Fibroblast of upper back skin (primary cell): ENCODE measurements at regions not wholly inside any gene's neighbourhood (a gene's known extent, or its start where the extent isn't known, plus 50 kb on each side); places are given as distances from the start of the nearest gene placed in this dataset.

Source experiments
- DNase-seq: peaks from one replicate; pipeline ENCODE4 v3.0.0-alpha.2; 2013

DNA sequence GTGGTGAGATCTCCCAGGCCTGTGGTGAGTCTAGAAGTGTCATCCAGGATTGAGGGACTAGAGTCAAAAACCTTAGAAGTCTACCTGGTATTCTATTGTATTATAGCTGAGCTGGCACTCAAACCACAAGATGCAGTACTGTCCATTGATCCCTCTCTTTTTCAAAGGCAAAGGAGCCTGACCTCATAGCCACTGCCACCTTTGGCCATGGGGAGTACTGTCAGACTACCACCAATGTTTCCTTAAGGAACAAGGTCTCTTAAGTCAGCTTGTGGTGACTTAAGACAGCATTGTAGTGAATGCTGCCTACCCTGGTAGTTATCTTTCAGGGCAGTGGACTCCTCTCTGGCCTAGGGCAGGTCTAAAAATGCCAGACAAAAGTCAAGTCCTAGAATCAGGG is 878.0 kb upstream of the MDGA2 start:
- DNase-seq, result no peak

GRCh38 chr14:48546996-48547395 is 871.6 kb upstream of the MDGA2 start:
- DNase-seq, result no peak

DNA sequence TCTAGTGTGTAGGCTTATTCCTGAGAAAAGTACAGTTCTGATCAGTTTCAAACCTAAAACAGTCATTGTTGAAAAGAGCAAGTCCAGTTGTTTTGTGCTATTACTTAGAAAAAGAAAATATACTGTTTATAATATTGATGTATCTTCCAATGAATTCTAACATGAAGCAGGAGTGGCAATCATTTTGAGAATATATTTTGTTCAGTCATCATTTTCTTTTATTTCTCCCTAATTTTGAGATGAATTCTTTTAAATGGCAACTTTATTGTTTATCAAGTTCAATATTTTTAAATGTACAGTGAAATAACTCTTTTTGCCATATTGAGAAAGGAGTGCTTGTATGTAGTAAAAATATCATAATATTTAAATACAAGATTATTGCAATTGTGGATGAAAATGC is 862.2 kb upstream of the MDGA2 start:
- DNase-seq, result no peak

DNA sequence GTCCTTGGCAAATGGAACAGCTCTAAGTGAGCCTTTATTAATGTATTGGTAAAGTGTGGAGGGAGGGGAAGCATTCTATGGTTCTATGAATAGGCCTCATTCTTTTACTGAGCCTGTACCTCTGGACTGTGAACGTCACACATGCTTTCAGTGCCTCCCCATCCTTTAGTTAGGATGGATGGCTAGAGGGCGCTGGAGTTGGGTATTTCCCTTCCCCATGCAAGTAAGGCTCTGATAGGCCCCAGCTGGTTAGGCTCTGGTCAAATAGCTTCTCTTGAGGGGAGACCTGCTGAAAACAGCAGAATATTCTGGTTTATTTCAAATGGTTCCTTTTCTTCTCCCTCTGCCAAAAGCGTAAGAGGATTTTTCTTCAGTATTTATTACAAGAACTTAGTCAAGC is 860.9 kb upstream of the MDGA2 start:
- no peak for DNase-seq

DNA sequence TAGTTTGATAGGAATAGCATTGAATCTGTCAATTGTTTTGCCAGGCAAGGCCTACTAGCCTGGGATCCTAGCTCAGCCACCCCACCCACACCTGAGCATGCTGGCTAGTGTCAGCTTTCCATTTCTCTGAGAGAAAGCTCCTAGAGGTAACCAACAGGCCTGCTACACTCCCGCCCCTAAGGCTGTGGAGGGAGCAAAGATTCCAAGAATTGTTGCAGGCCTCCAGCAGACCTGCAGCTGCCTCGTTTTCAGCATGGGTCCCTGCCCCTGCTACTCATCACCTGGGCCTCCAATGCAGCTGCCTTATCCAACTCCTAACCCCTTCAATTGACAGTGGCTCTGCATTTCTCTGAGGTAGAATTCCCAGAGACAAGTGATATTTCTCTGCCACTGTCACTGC is 852.4 kb upstream of the MDGA2 start:
- DNase-seq, result no peak

DNA sequence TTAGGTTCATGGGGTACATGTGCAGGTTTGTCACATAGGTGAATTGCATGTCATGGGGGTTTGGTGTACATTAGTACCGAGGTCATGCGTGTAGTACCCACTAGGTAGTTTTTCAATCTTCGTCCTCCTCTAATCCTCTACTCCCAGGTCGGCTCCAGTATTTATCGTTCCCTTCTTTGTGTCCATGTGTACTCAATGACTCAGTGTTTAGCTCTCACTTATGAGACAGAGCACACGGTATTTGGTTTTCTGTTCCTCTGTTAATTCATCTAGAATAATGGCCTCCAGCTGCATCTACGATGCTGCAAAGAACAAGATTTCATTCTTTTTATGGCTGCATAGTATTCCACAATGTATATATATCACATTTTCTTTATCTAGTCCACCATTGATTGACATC is 850.9 kb upstream of the MDGA2 start:
- no peak for DNase-seq

DNA sequence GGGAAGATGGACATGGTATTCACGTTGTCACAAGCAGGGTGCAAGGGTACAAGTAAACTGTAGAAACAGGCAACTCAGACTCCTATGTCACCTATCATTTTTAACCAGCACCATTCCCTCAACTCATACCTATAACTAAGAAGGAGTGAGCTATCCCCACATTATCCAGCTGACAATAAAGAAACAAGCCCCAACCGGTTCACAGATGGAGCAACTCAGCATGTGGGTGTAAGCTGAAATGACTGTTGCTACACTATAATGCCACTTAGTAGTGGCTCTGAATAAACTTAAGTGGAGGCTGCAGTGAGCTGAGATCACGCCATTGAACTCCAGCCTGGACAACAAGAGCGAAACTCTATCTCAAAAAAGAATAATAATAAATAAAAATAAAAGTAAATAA is 829.5 kb upstream of the MDGA2 start:
- DNase-seq, result no peak

DNA sequence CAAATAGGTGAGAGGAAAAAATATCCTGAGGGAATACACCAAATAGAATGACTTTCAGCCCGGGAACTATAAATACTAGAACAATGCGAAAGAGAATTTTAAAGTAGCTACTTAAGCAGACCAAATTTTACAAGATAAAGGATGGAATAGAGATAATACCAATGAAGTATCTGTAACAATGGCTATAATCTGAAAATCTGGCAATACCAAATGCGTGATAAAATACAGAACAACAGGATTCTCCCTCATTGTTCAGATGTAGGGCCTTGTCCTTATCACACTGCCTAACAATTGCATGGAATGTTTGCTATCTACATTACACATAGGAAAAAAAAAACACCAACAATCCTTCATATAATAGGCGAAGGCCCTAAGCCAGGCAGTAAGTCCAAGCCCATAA is 815.4 kb upstream of the MDGA2 start:
- no peak for DNase-seq

GRCh38 chr14:48473944-48474343 is 798.5 kb upstream of the MDGA2 start:
- DNase-seq, result no peak

- no peak for DNase-seq
Observed at GRCh38 chr14:48456051-48456450, 780.6 kb upstream of the MDGA2 start.

GRCh38 chr14:48454887-48455286 is 779.5 kb upstream of the MDGA2 start:
- DNase-seq, result no peak

DNA sequence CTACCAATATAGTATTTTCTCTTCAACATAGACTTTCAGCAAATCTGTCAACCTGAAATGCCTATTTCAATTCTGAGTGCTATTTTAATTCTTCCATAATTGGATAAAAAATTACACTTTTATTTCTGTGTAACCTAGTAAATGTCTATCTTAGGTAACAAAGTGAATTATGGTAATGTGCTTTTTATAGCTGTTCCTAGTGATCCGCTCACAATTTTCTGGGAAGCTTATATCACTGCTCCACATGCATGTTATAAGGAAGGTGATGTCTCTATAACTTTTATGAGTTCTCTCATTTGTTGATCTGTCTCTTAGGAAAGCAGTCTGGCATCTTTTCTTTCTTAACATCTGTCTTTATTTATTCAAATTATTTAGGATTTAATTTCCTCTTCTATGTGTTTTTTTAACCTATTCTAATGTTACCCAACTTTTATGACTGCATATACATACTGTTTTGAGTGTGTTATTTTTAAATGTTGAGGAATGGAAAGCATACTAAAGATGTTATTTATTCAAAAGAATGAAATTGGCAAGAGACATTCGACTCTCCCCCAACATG is 777.1 kb upstream of the MDGA2 start:
- DNase-seq, result no peak

DNA sequence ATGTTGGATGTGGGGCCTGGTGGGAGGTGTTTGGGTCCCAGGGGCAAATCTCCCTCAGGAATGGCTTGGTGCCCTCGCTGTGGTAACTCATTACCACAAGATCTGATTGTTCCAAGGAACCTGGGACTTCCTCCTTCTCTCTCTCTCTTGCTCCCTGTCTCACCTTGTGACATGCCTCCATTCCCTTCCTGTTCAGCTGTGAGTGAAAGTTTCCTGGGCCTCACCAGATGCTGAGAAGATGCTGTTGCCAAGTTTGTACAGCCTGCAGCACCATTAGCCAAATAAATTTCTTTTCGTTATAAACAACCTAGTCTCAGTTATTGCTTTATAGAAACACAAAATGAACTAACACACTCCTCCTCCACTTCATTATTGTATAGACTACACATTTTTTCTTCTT is 759.8 kb upstream of the MDGA2 start:
- no peak for DNase-seq

- DNase-seq, result no peak
Observed at GRCh38 chr14:48430805-48431204, 755.4 kb upstream of the MDGA2 start.

GRCh38 chr14:48429512-48429911 is 754.1 kb upstream of the MDGA2 start:
- DNase-seq, result no peak

DNA sequence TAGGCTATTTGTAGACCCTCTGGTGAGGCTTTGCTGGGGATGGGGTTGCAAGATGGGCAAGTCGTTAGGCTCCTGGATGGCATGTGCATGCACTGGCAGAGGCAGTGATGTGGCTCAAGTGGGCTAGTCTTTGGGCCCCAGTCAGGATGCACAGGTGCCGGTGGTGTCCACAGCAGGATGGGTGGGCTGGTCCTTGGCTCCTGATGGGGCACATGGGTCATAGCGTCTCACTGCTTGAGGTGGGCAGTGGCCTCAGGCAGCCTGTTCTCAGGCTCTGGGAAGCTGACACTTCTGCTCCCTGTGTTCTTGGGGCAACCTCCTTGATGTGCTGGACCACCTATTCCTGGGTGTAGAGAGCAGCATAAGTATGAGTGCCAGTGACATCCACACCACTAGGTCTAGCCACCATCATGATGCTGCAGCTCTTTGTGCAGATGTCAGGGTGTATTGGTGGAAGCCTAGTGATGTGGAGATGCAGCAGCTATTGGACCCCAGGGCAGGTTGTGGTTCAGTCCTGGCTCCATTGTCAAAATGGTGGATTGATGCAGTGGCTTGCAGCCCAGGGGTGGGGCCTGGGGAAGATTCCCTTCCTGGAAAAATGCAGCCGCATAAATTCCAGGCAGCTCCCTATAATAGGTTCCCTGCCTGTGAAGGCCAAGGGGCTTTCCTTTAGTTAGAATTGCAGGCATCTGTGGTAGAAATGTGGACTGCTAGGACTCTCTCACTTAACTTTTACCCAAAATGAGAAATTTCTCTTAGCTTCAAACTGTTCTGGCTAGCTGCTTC is 742.5 kb upstream of the MDGA2 start:
- no peak for DNase-seq

GRCh38 chr14:48401321-48401720 is 725.9 kb upstream of the MDGA2 start:
- no peak for DNase-seq

DNA sequence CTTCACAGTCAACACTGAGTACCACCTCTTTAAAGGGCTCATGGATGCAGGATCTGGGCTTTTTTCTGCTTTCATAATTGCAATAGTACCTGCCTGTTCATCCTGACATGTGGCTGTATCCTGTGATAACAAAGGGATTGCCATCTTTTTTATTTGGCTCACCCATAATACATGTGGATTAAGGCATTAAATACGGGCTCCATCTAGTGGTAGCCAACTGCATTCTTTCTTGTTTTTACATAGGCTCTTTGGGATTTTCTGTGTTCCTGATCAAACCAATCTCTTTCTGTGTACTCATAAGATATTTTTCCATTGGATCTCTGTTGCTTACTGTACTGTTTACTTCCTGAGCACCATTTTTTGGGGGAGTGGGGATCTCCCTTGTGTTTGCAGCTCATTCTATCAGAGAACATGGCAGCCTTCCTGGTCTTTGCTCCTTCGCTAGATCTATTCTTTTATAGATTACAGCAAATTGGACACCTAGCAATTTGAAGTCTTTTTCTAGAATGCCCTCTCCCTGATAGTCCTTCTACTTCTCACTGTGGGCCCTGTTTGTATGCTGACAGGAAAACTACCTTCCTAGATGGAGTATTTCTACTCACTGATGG is 723.4 kb upstream of the MDGA2 start:
- DNase-seq, result peak; percentile 6

GRCh38 chr14:48391661-48392060 is 716.3 kb upstream of the MDGA2 start:
- no peak for DNase-seq

GRCh38 chr14:48390346-48390745 is 714.9 kb upstream of the MDGA2 start:
- DNase-seq, result no peak

DNA sequence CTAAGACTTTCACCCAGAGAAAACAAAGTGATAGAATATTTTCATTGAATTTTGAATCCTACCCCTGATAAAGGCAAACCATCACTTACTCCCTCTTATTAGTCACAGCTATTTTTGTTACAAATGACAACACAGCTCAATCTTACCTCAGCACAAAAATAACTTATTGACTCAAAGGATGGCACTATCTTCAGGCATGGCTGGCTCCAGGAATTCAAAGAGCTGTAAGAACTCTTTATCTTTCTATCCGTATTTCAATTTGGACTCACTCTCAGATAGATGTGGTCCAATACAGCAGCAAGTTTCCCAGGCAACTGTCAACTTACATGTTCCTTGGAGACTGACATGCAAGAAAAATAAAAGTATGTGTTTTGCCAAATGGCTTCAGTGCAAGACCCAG is 709.4 kb upstream of the MDGA2 start:
- DNase-seq, result no peak

DNA sequence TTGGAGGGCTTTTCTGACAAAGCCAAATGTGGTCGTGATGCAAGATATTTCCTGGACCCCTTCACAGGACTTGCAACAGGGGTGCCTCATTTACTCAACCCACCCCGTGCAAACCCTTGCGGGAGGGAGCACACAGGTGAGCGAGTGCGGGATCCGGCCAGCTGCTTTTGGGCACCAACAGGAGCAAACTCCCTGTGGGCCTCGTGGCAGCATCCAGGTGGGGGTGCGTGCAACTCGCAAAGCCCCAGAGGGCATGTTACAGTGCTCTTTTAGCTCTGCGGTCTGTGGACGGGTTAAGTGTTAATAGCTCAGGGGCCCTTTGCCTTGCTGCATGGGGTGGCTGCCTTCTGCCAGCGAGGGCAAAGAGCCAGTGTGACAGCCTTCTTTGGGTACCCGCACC is 707.6 kb upstream of the MDGA2 start:
- DNase-seq, result no peak

DNA sequence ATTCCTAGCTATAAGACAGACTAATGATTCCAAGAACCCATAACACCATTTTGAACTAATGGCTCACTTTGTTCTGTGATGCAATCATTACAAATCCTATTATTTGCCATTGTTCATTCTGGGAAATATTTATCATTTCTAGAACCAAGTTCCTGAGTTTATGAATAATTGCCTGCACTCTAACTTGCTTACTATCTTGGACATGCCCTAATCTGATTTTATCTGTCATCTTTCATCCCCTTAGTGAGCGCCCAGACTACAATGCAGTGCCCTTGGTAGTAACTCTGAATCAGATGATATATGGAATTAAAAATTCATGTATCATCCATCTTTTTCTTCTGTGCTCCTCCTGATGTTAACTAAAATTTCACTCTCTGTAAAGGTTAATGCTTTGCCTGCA is 703.1 kb upstream of the MDGA2 start:
- no peak for DNase-seq

GRCh38 chr14:48373981-48374380 is 698.6 kb upstream of the MDGA2 start:
- DNase-seq, result no peak

DNA sequence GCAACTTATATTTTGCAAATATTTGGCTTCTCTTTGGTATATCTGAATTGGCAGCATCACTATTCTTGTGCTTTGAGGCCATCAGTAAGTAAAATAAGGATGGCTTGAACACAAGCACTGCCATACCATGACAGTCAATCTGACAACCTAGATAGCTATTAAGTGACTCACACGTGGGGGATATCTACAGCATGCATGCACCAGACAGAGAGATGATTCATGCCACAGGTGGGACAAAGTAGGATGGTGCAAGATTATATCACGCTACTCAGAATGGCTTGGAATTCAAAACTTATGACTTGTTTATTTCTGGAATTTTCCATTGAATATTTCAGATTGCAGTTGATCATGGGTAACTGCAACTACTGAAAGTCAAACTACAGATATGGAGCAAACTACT is 675.6 kb upstream of the MDGA2 start:
- peak; percentile 1 for DNase-seq
